Activated B cell treated with CpG ODN at 0.5 μM for 24 hours (primary cell): ENCODE measurements at regions not wholly inside any gene's neighbourhood (a gene's known extent, or its start where the extent isn't known, plus 50 kb on each side); places are given as distances from the start of the nearest gene placed in this dataset.

Experiments used
- ATAC-seq: fragments of 200-7000 bp; cut with Tn5 transposase; one replicate; pipeline ENCODE4 v1.10.0; 2021; ENCODE audit warnings: low read depth, mild to moderate bottlenecking, moderate library complexity
- CTCF ChIA-PET: fragments of 350-600 bp; sonication (Branson Sonifier 250); formaldehyde crosslinking; loops from one replicate; lab custom pipeline; 2021; ENCODE audit warnings: antibody characterized with exemption; lab: Charles Lee
- POLR2A ChIA-PET: fragments of 350-600 bp; sonication (Branson Sonifier 250); formaldehyde crosslinking; loops from one replicate; lab custom pipeline; 2021; ENCODE audit warnings: antibody characterized with exemption; lab: Charles Lee
- DNase-seq: peaks from one replicate; pipeline ENCODE4 v3.0.0; 2022
- H3K27ac Mint-ChIP-seq: one replicate; pipeline ENCODE4 v1.8.0; 2020; ENCODE audit warnings: mixed read lengths
- H3K27me3 Mint-ChIP-seq: one replicate; pipeline ENCODE4 v1.8.0; 2021; ENCODE audit warnings: mixed read lengths
- H3K36me3 Mint-ChIP-seq: one replicate; pipeline ENCODE4 v1.8.0; 2021; ENCODE audit warnings: low read depth, mixed read lengths
- H3K4me1 Mint-ChIP-seq: one replicate; pipeline ENCODE4 v1.8.0; 2021; ENCODE audit warnings: mixed read lengths
- H3K4me3 Mint-ChIP-seq: one replicate; pipeline ENCODE4 v1.8.0; 2020; ENCODE audit warnings: mild to moderate bottlenecking, mixed read lengths
- H3K9me3 Mint-ChIP-seq: one replicate; pipeline ENCODE4 v1.8.0; 2020; ENCODE audit warnings: mixed read lengths
- CTCF ChIP-seq: fragments of 200-600 bp; IDR thresholded peaks from one replicate; pipeline ENCODE4 v1.8.0; 2022; ENCODE audit warnings: antibody characterized with exemption, mild to moderate bottlenecking
- intact Hi-C: fragments of 100-400 bp; cut with micrococcal nuclease; formaldehyde crosslinking; loops from one replicate; pipeline ENCODE4 v1.15.1; 2024

GRCh38 chr22:48268771-48269552 is 1506.5 kb downstream of the TBC1D22A start:
- no peak for ATAC-seq
- DNase-seq, result no peak
- intact Hi-C loops, result no loop called here

GRCh38 chr22:48268293-48268692 is 1505.8 kb downstream of the TBC1D22A start:
- Mint-ChIP-seq H3K4me3 (no peak overlapping the region), H3K36me3 (no peaks in the 10 kb centered on the region), H3K27ac (no peak overlapping the region), H3K4me1 (no peaks in the 10 kb centered on the region), H3K9me3 (no peaks in the 10 kb centered on the region), H3K27me3 (peaks cover 13% of the 10 kb centered on the region)
- ChIA-PET POLR2A (no interaction called here), CTCF (no interaction called here)
- no peak for ATAC-seq
- intact Hi-C loops, result no loop called here
- TF ChIP-seq CTCF, result no peak
- no peak for DNase-seq

More at GRCh38 chr22:48268771-48269552, 1506.5 kb downstream of the TBC1D22A start:
- no peaks in the 10 kb centered on the region for H3K4me1 Mint-ChIP-seq
- peaks cover 13% of the 10 kb centered on the region for H3K27me3 Mint-ChIP-seq
- H3K4me3 Mint-ChIP-seq, result no peak overlapping the region
- CTCF ChIA-PET, result no interaction called here
- POLR2A ChIA-PET, result no interaction called here
- H3K9me3 Mint-ChIP-seq, result no peaks in the 10 kb centered on the region
- H3K36me3 Mint-ChIP-seq, result no peaks in the 10 kb centered on the region
- TF ChIP-seq CTCF, result no peak
- no peak overlapping the region for H3K27ac Mint-ChIP-seq

GRCh38 chr22:48267681-48268080 is 1505.2 kb downstream of the TBC1D22A start:
- Mint-ChIP-seq H3K9me3 (no peaks in the 10 kb centered on the region), H3K36me3 (no peaks in the 10 kb centered on the region), H3K27me3 (peaks cover 13% of the 10 kb centered on the region), H3K4me1 (no peaks in the 10 kb centered on the region), H3K27ac (no peak overlapping the region), H3K4me3 (no peak overlapping the region)
- intact Hi-C loops, result no loop called here
- no peak for DNase-seq
- POLR2A ChIA-PET, result no interaction called here
- no peak for TF ChIP-seq CTCF
- CTCF ChIA-PET, result no interaction called here
- ATAC-seq, result no peak

- no peaks in the 10 kb centered on the region for H3K9me3 Mint-ChIP-seq
- no peaks in the 10 kb centered on the region for H3K36me3 Mint-ChIP-seq
- H3K27ac Mint-ChIP-seq, result no peak overlapping the region
- peaks cover 8% of the 10 kb centered on the region for H3K27me3 Mint-ChIP-seq
- ChIA-PET CTCF (no interaction called here), POLR2A (no interaction called here)
- ATAC-seq, result no peak
- intact Hi-C loops, result no loop called here
- H3K4me1 Mint-ChIP-seq, result no peaks in the 10 kb centered on the region
- no peak overlapping the region for H3K4me3 Mint-ChIP-seq
- TF ChIP-seq CTCF, result no peak
- no peak for DNase-seq
Observed at GRCh38 chr22:48265000-48265625, 1502.7 kb downstream of the TBC1D22A start.

- TF ChIP-seq CTCF, result no peak
- no peaks in the 10 kb centered on the region for H3K9me3 Mint-ChIP-seq
- no peaks in the 10 kb centered on the region for H3K4me1 Mint-ChIP-seq
- H3K36me3 Mint-ChIP-seq, result no peaks in the 10 kb centered on the region
- ChIA-PET POLR2A (no interaction called here), CTCF (no interaction called here)
- H3K4me3 Mint-ChIP-seq, result no peak overlapping the region
- DNase-seq (no peak), ATAC-seq (no peak)
- H3K27me3 Mint-ChIP-seq, result peaks cover 8% of the 10 kb centered on the region
- H3K27ac Mint-ChIP-seq, result no peak overlapping the region
- intact Hi-C loops, result no loop called here
Observed at GRCh38 chr22:48264586-48264985, 1502.1 kb downstream of the TBC1D22A start.
